ENCODE measurements at regions not wholly inside any gene's neighbourhood (a gene's known extent, or its start where the extent isn't known, plus 50 kb on each side); places are given as distances from the start of the nearest gene placed in this dataset.
"Not testable (repeated sequence)": the region's sequence is repeated elsewhere in the genome, so short reads cannot be mapped to it uniquely, and the experiment has no call there.

DNA sequence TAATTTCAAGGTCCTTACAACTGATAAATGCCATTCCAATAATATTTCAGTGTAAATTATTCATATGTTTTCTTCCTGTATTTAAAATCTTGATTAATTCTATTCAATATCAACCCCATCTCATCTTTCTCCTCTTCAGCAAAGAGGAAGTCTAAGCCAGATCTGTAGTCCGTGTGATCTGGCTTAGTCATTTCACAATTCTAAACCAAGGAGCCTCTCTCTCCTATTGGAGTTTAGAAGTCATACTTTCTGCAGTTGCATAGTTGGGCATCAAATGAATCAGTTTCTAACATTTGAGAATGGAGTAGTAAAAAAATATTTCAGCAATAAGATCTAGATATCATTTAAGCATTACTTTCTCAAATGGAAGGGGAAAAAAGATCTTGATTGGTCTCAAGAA is 354.9 kb downstream of the JRKL start:
- TF ChIP-seq, protein P1, sequence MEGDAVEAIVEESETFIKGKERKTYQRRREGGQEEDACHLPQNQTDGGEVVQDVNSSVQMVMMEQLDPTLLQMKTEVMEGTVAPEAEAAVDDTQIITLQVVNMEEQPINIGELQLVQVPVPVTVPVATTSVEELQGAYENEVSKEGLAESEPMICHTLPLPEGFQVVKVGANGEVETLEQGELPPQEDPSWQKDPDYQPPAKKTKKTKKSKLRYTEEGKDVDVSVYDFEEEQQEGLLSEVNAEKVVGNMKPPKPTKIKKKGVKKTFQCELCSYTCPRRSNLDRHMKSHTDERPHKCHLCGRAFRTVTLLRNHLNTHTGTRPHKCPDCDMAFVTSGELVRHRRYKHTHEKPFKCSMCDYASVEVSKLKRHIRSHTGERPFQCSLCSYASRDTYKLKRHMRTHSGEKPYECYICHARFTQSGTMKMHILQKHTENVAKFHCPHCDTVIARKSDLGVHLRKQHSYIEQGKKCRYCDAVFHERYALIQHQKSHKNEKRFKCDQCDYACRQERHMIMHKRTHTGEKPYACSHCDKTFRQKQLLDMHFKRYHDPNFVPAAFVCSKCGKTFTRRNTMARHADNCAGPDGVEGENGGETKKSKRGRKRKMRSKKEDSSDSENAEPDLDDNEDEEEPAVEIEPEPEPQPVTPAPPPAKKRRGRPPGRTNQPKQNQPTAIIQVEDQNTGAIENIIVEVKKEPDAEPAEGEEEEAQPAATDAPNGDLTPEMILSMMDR (conservative IDR thresholded peaks at IDR 0.05; ENCODE audit: low read depth, low read length): no peak
- H3K4me3 ChIP-seq (ENCODE audit: low read depth, low read length): no peak overlapping the region
- DNase-seq (ENCODE audit: low read depth): no peak

DNA sequence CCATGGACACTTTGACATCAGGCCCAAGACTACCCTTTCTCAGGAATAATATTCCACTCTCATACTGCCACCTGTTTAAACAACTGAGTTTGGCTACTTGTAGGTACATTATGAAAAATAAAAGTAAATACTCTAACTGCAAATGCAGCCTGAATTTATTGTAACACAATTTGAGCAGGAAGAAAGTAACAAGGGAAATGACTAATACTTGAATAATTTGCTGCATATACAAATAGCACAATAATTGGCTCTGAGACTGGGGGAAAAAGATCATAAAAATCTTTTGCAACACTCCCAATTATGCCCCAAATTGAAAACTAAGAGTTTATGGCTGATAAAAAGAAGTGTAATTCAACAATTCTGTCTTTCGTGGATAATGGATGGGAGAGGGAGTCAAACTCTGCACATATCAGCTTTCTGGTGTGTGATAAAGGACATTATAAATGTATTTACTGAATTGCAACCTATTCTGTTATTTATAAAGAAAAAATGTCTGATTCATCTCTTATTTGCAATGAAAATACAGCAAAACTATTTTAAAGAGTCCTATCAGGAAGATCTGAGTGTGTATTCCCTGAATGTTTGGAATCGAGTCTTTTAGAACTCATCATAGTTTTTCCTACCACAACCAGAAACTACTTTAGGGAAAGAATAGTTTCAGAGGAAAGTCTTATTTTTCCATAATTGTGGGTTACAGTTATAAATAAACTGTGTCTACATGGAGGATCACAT is 359.0 kb downstream of the JRKL start:
- DNase-seq (ENCODE audit: low read depth): no peak
- TF ChIP-seq, protein P1 (conservative IDR thresholded peaks at IDR 0.05; ENCODE audit: low read depth, low read length): no peak
- H3K4me3 ChIP-seq (ENCODE audit: low read depth, low read length): no peak overlapping the region

DNA sequence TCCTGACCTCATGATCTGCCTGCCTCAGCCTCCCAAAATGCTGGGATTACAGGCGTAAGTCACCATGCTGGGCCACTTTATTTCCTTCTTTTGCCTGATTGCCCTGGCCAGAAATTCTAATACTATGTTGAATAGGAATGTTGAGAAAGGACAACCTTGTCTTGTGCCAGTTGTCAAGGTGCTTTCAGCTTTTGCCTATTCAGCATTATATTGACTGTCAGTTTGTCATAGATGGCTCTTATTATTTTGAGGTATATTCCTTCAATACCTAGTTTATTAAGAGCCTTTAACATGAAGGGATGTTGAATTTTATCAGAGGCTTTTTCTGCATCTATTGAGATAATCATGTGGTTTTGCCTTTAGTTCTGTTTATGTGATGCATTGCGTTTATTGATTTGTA is 362.0 kb downstream of the JRKL start:
- not testable (repeated sequence) for H3K4me3 ChIP-seq (ENCODE audit: low read depth, low read length); DNase-seq (ENCODE audit: low read depth)

DNA sequence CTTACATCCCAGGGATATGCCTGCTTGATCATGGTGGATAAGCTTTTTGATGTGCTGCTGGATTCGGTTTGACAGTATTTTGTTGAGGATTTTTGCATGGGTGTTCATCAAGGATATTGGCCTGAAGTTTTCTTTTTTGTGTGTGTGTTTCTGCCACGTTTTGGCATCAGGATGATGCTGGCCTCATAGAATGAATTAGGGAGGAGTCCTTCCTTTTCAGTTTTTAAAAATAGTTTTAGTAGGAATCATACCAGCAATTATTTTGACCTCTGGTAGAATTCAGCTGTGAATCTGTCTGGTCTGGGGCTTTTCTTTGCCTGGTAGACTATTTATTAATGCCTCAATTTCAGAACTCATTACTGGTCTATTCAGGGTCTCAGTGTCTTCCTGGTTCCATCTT is 362.4 kb downstream of the JRKL start:
- TF ChIP-seq, protein P1 (conservative IDR thresholded peaks at IDR 0.05; ENCODE audit: low read depth, low read length): no peak
- no peak for DNase-seq (ENCODE audit: low read depth)
- no peak overlapping the region for H3K4me3 ChIP-seq (ENCODE audit: low read depth, low read length)

DNA sequence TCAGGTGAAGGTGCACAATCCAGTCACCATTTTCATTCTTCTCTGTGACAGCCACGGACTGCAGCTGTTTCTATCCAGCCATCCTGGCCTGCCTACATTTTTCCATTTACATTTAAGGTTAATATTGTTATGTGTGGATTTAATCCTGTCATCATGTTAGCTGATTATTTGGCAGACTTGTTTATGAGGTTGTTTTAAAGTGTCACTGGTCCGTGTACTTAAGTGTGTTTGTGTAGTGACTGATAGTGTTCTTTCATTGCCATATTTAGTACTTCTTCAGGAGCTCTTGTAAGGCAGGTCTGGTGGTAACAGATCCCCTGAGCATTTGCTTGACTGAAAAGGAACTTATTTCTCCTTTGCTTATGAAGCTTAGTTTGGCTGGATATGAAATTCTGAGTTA is 364.2 kb downstream of the JRKL start:
- TF ChIP-seq, protein P1 (conservative IDR thresholded peaks at IDR 0.05; ENCODE audit: low read depth, low read length): no peak
- no peak for DNase-seq (ENCODE audit: low read depth)
- no peak overlapping the region for H3K4me3 ChIP-seq (ENCODE audit: low read depth, low read length)

DNA sequence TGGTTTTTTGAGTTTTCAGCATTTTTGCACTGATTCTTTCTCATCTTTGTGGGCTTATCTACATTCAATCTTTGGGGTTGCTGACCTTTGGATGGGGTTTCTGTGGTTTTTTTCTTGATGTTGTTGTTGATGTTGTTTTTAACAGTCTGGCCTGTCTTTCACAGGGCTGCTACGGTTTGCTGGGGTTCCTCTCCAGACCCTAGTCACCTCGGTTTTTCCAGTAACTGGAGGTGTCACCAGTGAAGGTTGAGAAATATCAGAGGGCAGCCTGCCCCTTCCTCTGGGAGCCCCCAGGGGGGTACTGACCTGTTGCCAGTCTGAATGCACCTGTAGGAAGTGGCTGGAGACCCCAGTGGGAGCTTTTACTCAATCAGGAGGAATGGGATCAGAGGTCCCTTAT is 365.4 kb downstream of the JRKL start:
- no peak for DNase-seq (ENCODE audit: low read depth)
- no peak overlapping the region for H3K4me3 ChIP-seq (ENCODE audit: low read depth, low read length)
- TF ChIP-seq, protein P1 (conservative IDR thresholded peaks at IDR 0.05; ENCODE audit: low read depth, low read length): no peak

DNA sequence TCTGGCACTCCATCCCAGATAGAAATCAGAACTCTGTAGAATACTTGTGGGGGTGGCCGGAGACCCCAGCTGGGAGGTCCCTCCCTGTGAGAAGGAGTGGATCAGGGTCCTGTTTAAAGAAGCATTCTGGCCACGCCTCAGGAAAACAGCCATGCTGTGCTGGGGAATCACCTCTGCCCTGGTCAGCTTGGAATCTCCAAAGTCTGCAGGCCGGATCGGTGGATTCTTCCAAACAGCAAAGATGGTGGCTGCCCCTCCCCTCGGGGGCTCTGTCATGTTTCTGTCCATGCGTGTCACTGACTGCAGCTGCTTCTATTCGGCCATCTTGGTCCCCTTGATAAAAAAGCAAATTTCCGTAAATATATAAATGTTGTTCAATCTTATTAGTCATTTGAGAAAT is 365.9 kb downstream of the JRKL start:
- no peak overlapping the region for H3K4me3 ChIP-seq (ENCODE audit: low read depth, low read length)

More for the DNA sequence above, 365.9 kb downstream of the JRKL start:
- TF ChIP-seq, protein P1 (conservative IDR thresholded peaks at IDR 0.05; ENCODE audit: low read depth, low read length): no peak
- no peak for DNase-seq (ENCODE audit: low read depth)
